COLO668 (cell line): ENCODE measurements at regions not wholly inside any gene's neighbourhood (a gene's known extent, or its start where the extent isn't known, plus 50 kb on each side); places are given as distances from the start of the nearest gene placed in this dataset.

Source experiments
- DNase-seq: peaks from one replicate; lab custom pipeline; 2025; ENCODE audit not compliant: unreplicated experiment; lab: John Stamatoyannopoulos, UW

GRCh38 chr3:107970993-107971580 is 119.7 kb downstream of the CD47 start:
- DNase-seq, result no peak

GRCh38 chr3:107969994-107970819 is 120.6 kb downstream of the CD47 start:
- peak; percentile 1 for DNase-seq

- no peak for DNase-seq
Measured at GRCh38 chr3:107969525-107969924, 121.3 kb downstream of the CD47 start.

- DNase-seq, result no peak
Measured at GRCh38 chr3:107966276-107966675, 124.6 kb downstream of the CD47 start.

- DNase-seq, result no peak
Measured at GRCh38 chr3:107965136-107965655, 125.6 kb downstream of the CD47 start.

- DNase-seq, result no peak
Measured at GRCh38 chr3:107963581-107963980, 127.2 kb downstream of the CD47 start.

GRCh38 chr3:107962946-107963345 is 127.9 kb downstream of the CD47 start:
- peak; percentile 10 for DNase-seq

GRCh38 chr3:107962037-107962436 is 128.8 kb downstream of the CD47 start:
- DNase-seq, result no peak

GRCh38 chr3:107959550-107960154 is 131.2 kb downstream of the CD47 start:
- no peak for DNase-seq

GRCh38 chr3:107958146-107958545 is 132.7 kb downstream of the CD47 start:
- DNase-seq, result no peak

GRCh38 chr3:107956991-107957900 is 133.6 kb downstream of the CD47 start:
- DNase-seq, result no peak

- no peak for DNase-seq
Measured at GRCh38 chr3:107954845-107955244, 136.0 kb downstream of the CD47 start.

GRCh38 chr3:107953722-107954121 is 137.1 kb downstream of the CD47 start:
- no peak for DNase-seq

- no peak for DNase-seq
Measured at GRCh38 chr3:107951126-107951525, 139.7 kb downstream of the CD47 start.

GRCh38 chr3:107950417-107950816 is 140.4 kb downstream of the CD47 start:
- DNase-seq, result no peak

- DNase-seq, result no peak
Measured at GRCh38 chr3:107949394-107949970, 141.3 kb downstream of the CD47 start.

GRCh38 chr3:107947203-107947602 is 143.6 kb downstream of the CD47 start:
- DNase-seq, result no peak

GRCh38 chr3:107946700-107947099 is 144.1 kb downstream of the CD47 start:
- no peak for DNase-seq

- no peak for DNase-seq
Measured at GRCh38 chr3:107945417-107946094, 145.3 kb downstream of the CD47 start.
